Endothelial cell of umbilical vein (primary cell): ENCODE measurements at regions not wholly inside any gene's neighbourhood (a gene's known extent, or its start where the extent isn't known, plus 50 kb on each side); places are given as distances from the start of the nearest gene placed in this dataset.

ENCODE experiments used
- BruUV-seq: library from RNA; stranded (reverse); fragments of 400-500 nt; replicated peaks from 2 replicates; lab custom pipeline; 2021; lab: Mats Ljungman, UMichigan
- CTCF ChIA-PET: fragments of 300-600, 350-600 bp; sonication (Branson Sonifier 250); formaldehyde crosslinking; loops from one replicate; lab custom pipeline; 2021; ENCODE audit warnings: antibody characterized with exemption, inconsistent platforms; lab: Charles Lee
- POLR2A ChIA-PET: fragments of 300-600, 350-600 bp; sonication (Branson Sonifier 250); formaldehyde crosslinking; loops from one replicate; lab custom pipeline; 2021; ENCODE audit warnings: antibody characterized with exemption, inconsistent platforms; lab: Charles Lee
- DNase-seq: peaks from one replicate; pipeline ENCODE4 v3.0.0-alpha.2; 2011; ENCODE audit warnings: low read depth, low spot score
- FAIRE-seq: peaks from 2 replicates; lab custom pipeline; 2011; peaks lifted over from hg19 to GRCh38; lab: Jason Lieb, UNC
- H2AFZ ChIP-seq: 2 replicates; pipeline ENCODE4 v1.6.0; 2012; ENCODE audit warnings: low read depth, low read length, control low read depth, inconsistent platforms
- H3K27ac ChIP-seq: 2 replicates; pipeline ENCODE4 v1.5.1; 2011; ENCODE audit warnings: low read depth, mild to moderate bottlenecking, control low read depth, low read length, moderate library complexity; ENCODE audit not compliant: insufficient read depth
- H3K27me3 ChIP-seq, 2 experiments: 2 replicates each; pipeline versions ENCODE4 v1.6.0 to v1.6.1; 2011; ENCODE audit warnings: low read length in 2 of 2, mixed read lengths in 1 of 2; ENCODE audit not compliant: control insufficient read depth in 2 of 2, insufficient read depth in 2 of 2
- H3K36me3 ChIP-seq, 2 experiments: 2 replicates in 1 of 2; 3 replicates in 1 of 2; pipeline ENCODE4 v1.5.1; 2011; ENCODE audit warnings: low read length in 2 of 2, mild to moderate bottlenecking in 1 of 2, moderate library complexity in 1 of 2; ENCODE audit not compliant: control insufficient read depth in 2 of 2, insufficient read depth in 2 of 2; ENCODE audit errors: extremely low read depth in 1 of 2
- H3K4me1 ChIP-seq: 3 replicates; pipeline ENCODE4 v1.5.1; 2011; ENCODE audit warnings: mild to moderate bottlenecking, low read length; ENCODE audit not compliant: control insufficient read depth, insufficient read depth; ENCODE audit errors: extremely low read depth
- H3K4me2 ChIP-seq: 2 replicates; pipeline ENCODE4 v1.6.1; 2011; ENCODE audit warnings: low read length, control low read depth, mixed read lengths; ENCODE audit not compliant: insufficient read depth
- H3K4me3 ChIP-seq, 3 experiments: fragments of 200-600 bp in 1 of 3; sonication (generic), shearing (Covaris generic) in 1 of 3; replicated peaks in 1 of 3; 2 replicates each; pipeline ENCODE4 v1.5.1; 2011 to 2016; ENCODE audit warnings: control low read depth in 3 of 3, low read length in 3 of 3, mild to moderate bottlenecking in 2 of 3, inconsistent platforms in 1 of 3, low read depth in 1 of 3, moderate library complexity in 1 of 3; ENCODE audit not compliant: insufficient read depth in 1 of 3
- H3K79me2 ChIP-seq: 2 replicates; pipeline ENCODE4 v1.6.0; 2012; ENCODE audit warnings: low read length, inconsistent platforms; ENCODE audit not compliant: control insufficient read depth, insufficient read depth
- H3K9ac ChIP-seq: replicated peaks from 2 replicates; pipeline ENCODE3; 2011; ENCODE audit warnings: low read length, control low read depth; ENCODE audit not compliant: insufficient read depth; ENCODE audit errors: extremely low read depth
- H3K9me1 ChIP-seq: replicated peaks from 3 replicates; pipeline ENCODE4 v1.6.0; 2011; ENCODE audit warnings: mild to moderate bottlenecking, low read length; ENCODE audit not compliant: control insufficient read depth, insufficient read depth; ENCODE audit errors: extremely low read depth
- H3K9me3 ChIP-seq: replicated peaks from 2 replicates; pipeline ENCODE4 v1.5.1; 2012; ENCODE audit warnings: low read length, inconsistent platforms; ENCODE audit not compliant: control insufficient read depth, insufficient read depth
- H4K20me1 ChIP-seq: replicated peaks from 2 replicates; pipeline ENCODE3; 2011; ENCODE audit warnings: mild to moderate bottlenecking, low read length; ENCODE audit not compliant: control insufficient read depth, insufficient read depth; ENCODE audit errors: extremely low read depth
- EZH2 ChIP-seq: IDR thresholded peaks from 2 replicates; pipeline ENCODE4 v1.6.1; 2012; ENCODE audit warnings: borderline replicate concordance, low read depth, mild to moderate bottlenecking, moderate library complexity, low read length, inconsistent platforms; ENCODE audit not compliant: severe bottlenecking
- FOS ChIP-seq: IDR thresholded peaks from 2 replicates; pipeline ENCODE4 v1.6.1; 2011; ENCODE audit warnings: mild to moderate bottlenecking, low read length, moderate library complexity, borderline replicate concordance; ENCODE audit not compliant: insufficient read depth
- GATA2 ChIP-seq: IDR thresholded peaks from 2 replicates; pipeline ENCODE4 v1.7.0; 2011; ENCODE audit warnings: low read depth, mild to moderate bottlenecking, moderate library complexity, mixed read lengths, low read length; ENCODE audit not compliant: insufficient read length, insufficient read depth
- JUN ChIP-seq: IDR thresholded peaks from 2 replicates; pipeline ENCODE4 v1.6.1; 2011; ENCODE audit warnings: borderline replicate concordance, low read depth; ENCODE audit not compliant: insufficient read length, insufficient read depth
- MYC ChIP-seq: IDR thresholded peaks from one replicate; pipeline ENCODE4 v1.6.1; 2011; ENCODE audit warnings: mild to moderate bottlenecking, low read depth, low read length
- POLR2A ChIP-seq: IDR thresholded peaks from 2 replicates; pipeline ENCODE4 v1.6.1; 2012; ENCODE audit warnings: low read depth, mild to moderate bottlenecking, control low read depth, low read length
- POLR2AphosphoS5 ChIP-seq: IDR thresholded peaks from 2 replicates; pipeline ENCODE4 v1.6.1; 2012; ENCODE audit warnings: low read depth, mild to moderate bottlenecking, control low read depth, low read length, moderate library complexity; ENCODE audit not compliant: insufficient read depth
- dilution Hi-C: fragments of 300-500 bp; cut with MboI; formaldehyde crosslinking; loops from one replicate; pipeline ENCODE4 v1.15.0; 2019; ENCODE audit warnings: low sequenced_read_pairs; ENCODE audit not compliant: extremely low pct_ligation_motif_present
- intact Hi-C: fragments of 100-400 bp; cut with micrococcal nuclease; formaldehyde crosslinking; loops from one replicate; pipeline ENCODE4 v1.10.0; 2022
- TF ChIP-seq, protein P1 (sequence below), 2 donors: IDR thresholded peaks; 1 replicate in 1 of 2; 2 replicates in 1 of 2; pipeline ENCODE4 v1.5.1; 2011; ENCODE audit warnings: low read length in 2 of 2, mild to moderate bottlenecking in 2 of 2, moderate library complexity in 2 of 2, control low read depth in 1 of 2, inconsistent platforms in 1 of 2, low read depth in 1 of 2; ENCODE audit not compliant: insufficient read depth in 1 of 2; ENCODE audit errors: extremely low read depth in 1 of 2
- TF ChIP-seq, protein P2 (sequence below): IDR thresholded peaks from 2 replicates; pipeline ENCODE4 v1.6.1; 2011; ENCODE audit not compliant: insufficient read depth, insufficient read length

DNA sequence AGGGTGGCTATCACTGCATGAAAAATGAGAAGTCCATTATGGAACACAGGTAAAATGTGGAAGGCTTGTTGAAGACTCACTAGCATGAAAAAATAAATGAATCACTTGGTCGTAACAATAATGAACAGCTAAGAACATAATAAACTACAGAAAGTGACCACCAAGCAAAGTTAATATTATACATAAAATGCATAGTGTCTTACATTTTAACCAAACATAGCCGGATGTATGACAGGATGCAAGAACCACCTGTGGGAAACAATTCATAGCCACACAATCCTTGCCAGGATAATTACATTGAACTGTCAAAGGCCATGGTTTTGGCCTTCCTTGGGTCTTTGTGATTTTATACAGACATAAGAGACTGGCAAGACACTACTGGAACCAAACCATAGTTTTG, 81.9 kb upstream of the ATXN3L start:
- CTCF ChIA-PET, result no interaction called here
- Histone ChIP-seq H3K27ac (no peak overlapping the region), H4K20me1 (no peaks in the 10 kb centered on the region), H3K36me3 (no peaks in the 10 kb centered on the region), H3K4me3 (no peak overlapping the region), H3K9me1 (no peaks in the 10 kb centered on the region), H3K4me1 (peaks cover 24% of the 10 kb centered on the region), H3K79me2 (no peaks in the 10 kb centered on the region), H3K27me3 (no peaks in the 10 kb centered on the region), H3K9ac (no peak overlapping the region), H2AFZ (no peak overlapping the region), H3K9me3 (no peaks in the 10 kb centered on the region), H3K4me2 (no peak overlapping the region)
- FAIRE-seq, result no peak
- dilution Hi-C loops, result no loop called here
- no peak for TF ChIP-seq JUN
- TF ChIP-seq EZH2, result no peak
- no peak for TF ChIP-seq MYC
- TF ChIP-seq, protein P1, sequence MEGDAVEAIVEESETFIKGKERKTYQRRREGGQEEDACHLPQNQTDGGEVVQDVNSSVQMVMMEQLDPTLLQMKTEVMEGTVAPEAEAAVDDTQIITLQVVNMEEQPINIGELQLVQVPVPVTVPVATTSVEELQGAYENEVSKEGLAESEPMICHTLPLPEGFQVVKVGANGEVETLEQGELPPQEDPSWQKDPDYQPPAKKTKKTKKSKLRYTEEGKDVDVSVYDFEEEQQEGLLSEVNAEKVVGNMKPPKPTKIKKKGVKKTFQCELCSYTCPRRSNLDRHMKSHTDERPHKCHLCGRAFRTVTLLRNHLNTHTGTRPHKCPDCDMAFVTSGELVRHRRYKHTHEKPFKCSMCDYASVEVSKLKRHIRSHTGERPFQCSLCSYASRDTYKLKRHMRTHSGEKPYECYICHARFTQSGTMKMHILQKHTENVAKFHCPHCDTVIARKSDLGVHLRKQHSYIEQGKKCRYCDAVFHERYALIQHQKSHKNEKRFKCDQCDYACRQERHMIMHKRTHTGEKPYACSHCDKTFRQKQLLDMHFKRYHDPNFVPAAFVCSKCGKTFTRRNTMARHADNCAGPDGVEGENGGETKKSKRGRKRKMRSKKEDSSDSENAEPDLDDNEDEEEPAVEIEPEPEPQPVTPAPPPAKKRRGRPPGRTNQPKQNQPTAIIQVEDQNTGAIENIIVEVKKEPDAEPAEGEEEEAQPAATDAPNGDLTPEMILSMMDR (IDR thresholded peaks at IDR 0.05; ENCODE audit: extremely low read depth in 1 of 2, insufficient read depth in 1 of 2, low read depth in 1 of 2, low read length in 2 of 2), result no peak
- TF ChIP-seq GATA2, result no peak
- no peak for TF ChIP-seq POLR2A
- no peak for TF ChIP-seq POLR2AphosphoS5
- TF ChIP-seq, protein P2, sequence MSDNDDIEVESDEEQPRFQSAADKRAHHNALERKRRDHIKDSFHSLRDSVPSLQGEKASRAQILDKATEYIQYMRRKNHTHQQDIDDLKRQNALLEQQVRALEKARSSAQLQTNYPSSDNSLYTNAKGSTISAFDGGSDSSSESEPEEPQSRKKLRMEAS, result no peak
- TF ChIP-seq FOS, result no peak
- BruUV-seq, result no TSS peak
- no peak for DNase-seq
- intact Hi-C loops, result no loop called here
- POLR2A ChIA-PET, result no interaction called here
